HepG2 (cell line): ENCODE measurements at regions not wholly inside any gene's neighbourhood (a gene's known extent, or its start where the extent isn't known, plus 50 kb on each side); places are given as distances from the start of the nearest gene placed in this dataset.

Experiments used
- ATAC-seq: fragments of 200-7000 bp; cut with Tn5 transposase; 3 replicates; pipeline ENCODE4 v1.9.1; 2020; ENCODE audit warnings: mild to moderate bottlenecking, moderate library complexity
- BruUV-seq: library from RNA; stranded (reverse); fragments of 400-500 nt; replicated peaks from 2 replicates; lab custom pipeline; 2021; lab: Mats Ljungman, UMichigan
- CTCF ChIA-PET: fragments of 300-600 bp; formaldehyde crosslinking; extraction: SDS; loops from one replicate; lab custom pipeline; 2021; ENCODE audit warnings: low total read pairs, inconsistent platforms, low intra/inter-chr PET ratio; lab: Yijun Ruan, JAX
- POLR2A ChIA-PET: fragments of 350-600 bp; sonication (Branson Sonifier 250); formaldehyde crosslinking; loops from one replicate; lab custom pipeline; 2020; ENCODE audit warnings: antibody characterized with exemption, inconsistent platforms; lab: Yijun Ruan, JAX
- DNase-seq: peaks from one replicate; pipeline ENCODE4 v3.0.0-alpha.2; 2015; ENCODE audit warnings: low spot score
- FAIRE-seq: peaks from 3 replicates; lab custom pipeline; 2011; peaks lifted over from hg19 to GRCh38; lab: Jason Lieb, UNC
- H2AFZ ChIP-seq: one replicate; pipeline ENCODE4 v1.6.1; 2011; ENCODE audit warnings: low read length, inconsistent platforms
- H3K27ac ChIP-seq: fragments of 300-600 bp; 3 replicates; pipeline ENCODE4 v1.8.0; 2011; ENCODE audit warnings: mixed run types, mild to moderate bottlenecking, mixed read lengths, low read length, inconsistent platforms; ENCODE audit not compliant: insufficient read depth; ENCODE audit errors: extremely low read length
- H3K27me3 ChIP-seq, 2 experiments: fragments of 200-600 bp in 1 of 2; 2 replicates in 1 of 2; 3 replicates in 1 of 2; pipeline versions ENCODE4 v1.6.0 to v1.8.0; 2011; ENCODE audit warnings: low read length in 2 of 2, mild to moderate bottlenecking in 2 of 2, moderate library complexity in 2 of 2, inconsistent platforms in 1 of 2; ENCODE audit not compliant: insufficient read depth in 2 of 2, control insufficient read depth in 1 of 2
- H3K36me3 ChIP-seq, 2 experiments: fragments of 200-600 bp in 1 of 2; replicated peaks in 1 of 2; 2 replicates in 1 of 2; 3 replicates in 1 of 2; pipeline versions ENCODE4 v1.5.1 to v1.8.0; 2011; ENCODE audit warnings: low read length in 2 of 2, inconsistent platforms in 1 of 2; ENCODE audit not compliant: insufficient read depth in 2 of 2, control insufficient read depth in 1 of 2
- H3K4me1 ChIP-seq: 2 replicates; pipeline ENCODE4 v1.5.1; 2012; ENCODE audit warnings: low read length, inconsistent platforms; ENCODE audit not compliant: insufficient read depth
- H3K4me2 ChIP-seq: 2 replicates; pipeline ENCODE4 v1.6.0; 2011; ENCODE audit warnings: low read depth, low read length, inconsistent platforms
- H3K4me3 ChIP-seq, 3 experiments: fragments of 200-600 bp in 1 of 3; sonication (generic), shearing (Covaris generic) in 1 of 3; replicated peaks in 1 of 3; 2 replicates each; pipeline ENCODE4 v1.5.1; 2011 to 2016; ENCODE audit warnings: low read length in 3 of 3, inconsistent platforms in 2 of 3, low read depth in 2 of 3, mild to moderate bottlenecking in 2 of 3, control low read depth in 1 of 3, mixed read lengths in 1 of 3; ENCODE audit not compliant: insufficient read depth in 1 of 3
- H3K79me2 ChIP-seq: one replicate; pipeline ENCODE4 v1.6.1; 2011; ENCODE audit warnings: low read length, inconsistent platforms; ENCODE audit not compliant: insufficient read depth
- H3K9ac ChIP-seq: 2 replicates; pipeline ENCODE4 v1.6.0; 2011; ENCODE audit warnings: mild to moderate bottlenecking, low read depth, low read length, inconsistent platforms; ENCODE audit not compliant: insufficient read depth
- H3K9me3 ChIP-seq: 2 replicates; pipeline ENCODE4 v1.5.1; 2012; ENCODE audit warnings: mild to moderate bottlenecking, low read length
- H4K20me1 ChIP-seq: 2 replicates; pipeline ENCODE4 v1.6.0; 2011; ENCODE audit warnings: inconsistent platforms, mild to moderate bottlenecking, low read length, moderate library complexity; ENCODE audit not compliant: insufficient read depth
- CSRNP1 ChIP-seq: sonication (generic); formaldehyde crosslinking; IDR thresholded peaks from 2 replicates; pipeline ENCODE4 v1.8.1; 2023; ENCODE audit warnings: mild to moderate bottlenecking, missing genetic modification reagents
- FOXC1 ChIP-seq: sonication (generic); formaldehyde crosslinking; IDR thresholded peaks from 2 replicates; pipeline ENCODE4 v1.8.0; 2022; ENCODE audit warnings: mild to moderate bottlenecking, missing genetic modification reagents, borderline replicate concordance
- HMGA1 ChIP-seq: sonication (generic); formaldehyde crosslinking; conservative IDR thresholded peaks from 2 replicates; pipeline ENCODE4 v1.4.0; 2020; ENCODE audit warnings: missing genetic modification reagents
- HNF1B ChIP-seq: sonication (generic); formaldehyde crosslinking; IDR thresholded peaks from 2 replicates; pipeline ENCODE4 v1.5.1; 2020; ENCODE audit warnings: mild to moderate bottlenecking, moderate library complexity, missing genetic modification reagents
- KLF11 ChIP-seq: IDR thresholded peaks from 2 replicates; pipeline ENCODE4 v1.6.1; 2016; ENCODE audit warnings: missing compliant biosample characterization
- MTA1 ChIP-seq: sonication (generic); formaldehyde crosslinking; IDR thresholded peaks from 2 replicates; pipeline ENCODE4 v1.4.0; 2020; ENCODE audit warnings: missing genetic modification reagents, mild to moderate bottlenecking, borderline replicate concordance
- NR2C2 ChIP-seq: sonication (generic); formaldehyde crosslinking; IDR thresholded peaks from 2 replicates; pipeline ENCODE4 v1.4.0; 2020; ENCODE audit warnings: missing genetic modification reagents, mild to moderate bottlenecking, moderate library complexity, borderline replicate concordance
- SALL1 ChIP-seq: sonication (generic); formaldehyde crosslinking; IDR thresholded peaks from 2 replicates; pipeline ENCODE4 v1.8.0; 2022; ENCODE audit warnings: mild to moderate bottlenecking, missing genetic modification reagents
- TFAP4 ChIP-seq: sonication (generic); IDR thresholded peaks from 2 replicates; pipeline ENCODE4 v1.6.1; 2016; ENCODE audit warnings: low read depth, borderline replicate concordance
- ZFAT ChIP-seq: sonication (generic); formaldehyde crosslinking; conservative IDR thresholded peaks from 2 replicates; pipeline ENCODE4 v1.8.1; 2023; ENCODE audit warnings: missing genetic modification reagents, inconsistent platforms
- ZFYVE20 ChIP-seq: sonication (generic); formaldehyde crosslinking; IDR thresholded peaks from 2 replicates; pipeline ENCODE4 v1.8.0; 2023; ENCODE audit warnings: low read depth, mild to moderate bottlenecking, moderate library complexity, missing genetic modification reagents, borderline replicate concordance
- ZNF224 ChIP-seq: sonication (generic); formaldehyde crosslinking; IDR thresholded peaks from 2 replicates; pipeline ENCODE4 v1.5.0; 2020; ENCODE audit warnings: mild to moderate bottlenecking, missing genetic modification reagents
- ZNF264 ChIP-seq: sonication (generic); formaldehyde crosslinking; IDR thresholded peaks from 2 replicates; pipeline ENCODE4 v1.4.0; 2020; ENCODE audit warnings: missing genetic modification reagents
- ZNF354B ChIP-seq: sonication (generic); formaldehyde crosslinking; IDR thresholded peaks from 2 replicates; pipeline ENCODE4 v1.8.0; 2022; ENCODE audit warnings: mild to moderate bottlenecking, missing genetic modification reagents
- ZNF567 ChIP-seq: sonication (generic); formaldehyde crosslinking; IDR thresholded peaks from 2 replicates; pipeline ENCODE4 v1.8.1; 2023; ENCODE audit warnings: mild to moderate bottlenecking, missing genetic modification reagents, borderline replicate concordance
- ZNF772 ChIP-seq: sonication (generic); formaldehyde crosslinking; IDR thresholded peaks from 2 replicates; pipeline ENCODE4 v1.5.0; 2020; ENCODE audit warnings: mild to moderate bottlenecking, missing genetic modification reagents
- ZNF773 ChIP-seq: sonication (generic); formaldehyde crosslinking; IDR thresholded peaks from 2 replicates; pipeline ENCODE4 v1.4.0; 2020; ENCODE audit warnings: missing genetic modification reagents, borderline replicate concordance
- WGBS: methylation state at CpG from one replicate; pipeline ENCODE4 v1.1.6; 2017; ENCODE audit warnings: low lambda C conversion rate; 5-methylcytosine and 5-hydroxymethylcytosine counted together
- in situ Hi-C: cut with HindIII; loops from 2 replicates; pipeline ENCODE4 v1.10.0; 2017; ENCODE audit warnings: low pct_unique_long_range_greater_than_20kb; ENCODE audit not compliant: extremely low pct_ligation_motif_present
- intact Hi-C: fragments of 100-400 bp; cut with micrococcal nuclease; formaldehyde crosslinking; loops from one replicate; pipeline ENCODE4 v1.10.0; 2022; ENCODE audit not compliant: unreplicated experiment

GRCh38 chr15:62809968-62810260 is 232.6 kb upstream of the TPM1 start (continued):
- no peak for TF ChIP-seq NR2C2 (CRISPR knock-in tag)
- TF ChIP-seq HNF1B (CRISPR knock-in tag) = no peak
- TF ChIP-seq, all 625 proteins: peak for 0

- H3K27me3 ChIP-seq = no peaks in the 10 kb centered on the region
- DNase-seq (no peak), ATAC-seq (peak; percentile 73), FAIRE-seq (no peak)
- WGBS = 52% methylated on average over 7 of the region's 7 CpGs
- in situ Hi-C loops = no loop called here
- H3K9me3 ChIP-seq = no peaks in the 10 kb centered on the region
- H3K27ac ChIP-seq = peak overlapping the region; percentile 80
- CTCF ChIA-PET = no interaction called here
- no peaks in the 10 kb centered on the region for H4K20me1 ChIP-seq
- BruUV-seq = TSS peak; percentile 89
- peak overlapping the region; percentile 71 for H2AFZ ChIP-seq
- POLR2A ChIA-PET = interaction anchor here (1.0 to 1.7 kb wide), 7 partner anchors 9 to 236 kb away, joined by 3 to 19 read pairs (median 3); no protein-coding TSS in a partner anchor
- H3K9ac ChIP-seq = peak overlapping the region; percentile 56
- intact Hi-C loops = no loop called here
- H3K4me3 ChIP-seq = peak overlapping the region in 1 of 3 experiments; percentile 25; a peak in 1 of 6 replicates
- H3K4me1 ChIP-seq = peaks cover 77% of the 10 kb centered on the region
- H3K79me2 ChIP-seq = no peaks in the 10 kb centered on the region
- peaks cover 0 to 1% of the 10 kb centered on the region in 2 experiments; a peak in 2 of 5 replicates for H3K36me3 ChIP-seq
- H3K4me2 ChIP-seq = peak overlapping the region; percentile 57
- no peak for TF ChIP-seq ZNF224
- no peak for TF ChIP-seq ZFYVE20 (CRISPR knock-in tag)
- 0 out of 2 replicates have a peak, but pooled peaks have one; percentile 2 for TF ChIP-seq SALL1 (CRISPR knock-in tag)
- no peak for TF ChIP-seq KLF11 (CRISPR knock-in tag)
- no peak for TF ChIP-seq ZNF772 (CRISPR knock-in tag)
- 0 out of 2 replicates have a peak, but pooled peaks have one; percentile 36 for TF ChIP-seq FOXC1 (CRISPR knock-in tag)
- no peak for TF ChIP-seq ZNF773 (CRISPR knock-in tag)
- TF ChIP-seq MTA1 (CRISPR knock-in tag) = no peak
- no peak for TF ChIP-seq ZNF354B (CRISPR knock-in tag)
- TF ChIP-seq HNF1B (CRISPR knock-in tag) = 0 out of 2 replicates have a peak, but pooled peaks have one; percentile 19
- no peak for TF ChIP-seq ZNF567
- TF ChIP-seq ZNF264 (CRISPR knock-in tag) = 0 out of 2 replicates have a peak, but pooled peaks have one; percentile 2
- no peak for TF ChIP-seq ZFAT (CRISPR knock-in tag)
- TF ChIP-seq CSRNP1 (CRISPR knock-in tag) = no peak
- TF ChIP-seq TFAP4 = 0 out of 2 replicates have a peak, but pooled peaks have one; percentile 0
- TF ChIP-seq HMGA1 (CRISPR knock-in tag) = no peak
These were observed 230.1 kb upstream of the TPM1 start for GRCh38 chr15:62812515-62812835.
